Fibroblast of the aortic adventitia (primary cell): ENCODE measurements at regions not wholly inside any gene's neighbourhood (a gene's known extent, or its start where the extent isn't known, plus 50 kb on each side); places are given as distances from the start of the nearest gene placed in this dataset.

Experiments
- DNase-seq: peaks from one replicate; pipeline ENCODE4 v3.0.0-alpha.2; 2010; ENCODE audit warnings: low read depth
- H3K4me3 ChIP-seq: 2 replicates; pipeline ENCODE4 v1.5.1; 2011; ENCODE audit warnings: low read depth, mild to moderate bottlenecking, control low read depth, low read length, moderate library complexity
- CTCF ChIP-seq: IDR thresholded peaks from 2 replicates; pipeline ENCODE4 v1.5.1; 2011; ENCODE audit warnings: mild to moderate bottlenecking, low read length, control low read depth, inconsistent platforms; ENCODE audit not compliant: insufficient read depth

- no peak for TF ChIP-seq CTCF
- DNase-seq: no peak
- H3K4me3 ChIP-seq: no peak overlapping the region
These were observed 129.3 kb upstream of the CTAGE1 start for GRCh38 chr18:22546905-22547570.

GRCh38 chr18:22547807-22548561 is 130.3 kb upstream of the CTAGE1 start:
- H3K4me3 ChIP-seq: no peak overlapping the region
- no peak for TF ChIP-seq CTCF
- no peak for DNase-seq

- no peak for TF ChIP-seq CTCF
- no peak for DNase-seq
- H3K4me3 ChIP-seq: no peak overlapping the region
These were observed 131.7 kb upstream of the CTAGE1 start for GRCh38 chr18:22549260-22549937.

DNA sequence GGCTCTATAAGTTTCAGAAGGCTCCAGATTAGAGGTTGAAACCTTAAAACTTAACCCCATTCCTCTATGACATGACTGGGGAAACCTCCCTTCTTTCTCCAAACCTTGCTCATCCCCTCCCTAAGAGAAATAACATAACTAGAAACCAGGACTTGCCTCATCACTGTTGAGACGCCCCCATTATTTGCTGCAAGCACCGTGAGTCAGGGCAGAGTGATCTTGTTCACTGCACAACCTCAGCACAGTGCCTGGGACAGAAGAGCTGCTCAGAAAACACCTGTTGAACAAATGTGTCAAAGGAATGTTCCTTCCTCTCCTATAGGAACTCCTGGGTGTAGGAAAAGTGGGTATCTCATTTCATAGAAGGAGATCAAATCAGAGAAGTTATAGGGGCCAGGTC is 132.7 kb upstream of the CTAGE1 start:
- no peak overlapping the region for H3K4me3 ChIP-seq
- no peak for DNase-seq
- TF ChIP-seq CTCF: no peak

- TF ChIP-seq CTCF: no peak
- no peak overlapping the region for H3K4me3 ChIP-seq
- DNase-seq: no peak
These were observed 133.1 kb upstream of the CTAGE1 start for GRCh38 chr18:22550861-22551260.

DNA sequence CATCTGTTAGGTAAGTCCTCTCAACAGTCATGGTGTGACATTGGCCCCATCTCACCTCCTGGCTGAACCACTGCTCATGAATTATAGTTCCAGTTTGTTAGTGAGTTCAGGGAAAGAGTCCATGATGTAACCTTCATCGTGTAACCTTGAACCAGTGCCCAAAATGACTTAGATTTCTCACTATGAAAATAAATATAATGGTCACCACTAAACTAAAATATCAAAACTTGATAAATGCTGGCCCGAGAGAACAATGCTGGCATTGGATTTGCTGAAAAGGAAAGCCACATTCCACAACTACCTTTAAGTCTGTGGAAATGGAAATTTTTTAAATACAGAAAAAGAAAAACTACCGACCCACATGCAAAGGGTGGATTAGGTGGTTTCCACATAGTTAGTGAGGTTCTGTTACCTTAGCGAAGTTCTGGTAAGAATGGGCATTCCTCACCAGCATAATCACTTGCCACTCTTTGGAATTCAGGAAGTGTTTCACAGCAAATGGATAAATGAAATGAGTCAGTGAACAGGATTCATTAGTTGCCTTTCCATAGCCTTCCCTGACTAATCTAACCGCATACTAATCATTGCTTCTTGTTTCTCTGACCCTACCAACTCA is 133.9 kb upstream of the CTAGE1 start:
- no peak for TF ChIP-seq CTCF
- H3K4me3 ChIP-seq: no peak overlapping the region
- DNase-seq: peak; percentile 97
